ENCODE measurements at regions not wholly inside any gene's neighbourhood (a gene's known extent, or its start where the extent isn't known, plus 50 kb on each side); places are given as distances from the start of the nearest gene placed in this dataset.

DNA sequence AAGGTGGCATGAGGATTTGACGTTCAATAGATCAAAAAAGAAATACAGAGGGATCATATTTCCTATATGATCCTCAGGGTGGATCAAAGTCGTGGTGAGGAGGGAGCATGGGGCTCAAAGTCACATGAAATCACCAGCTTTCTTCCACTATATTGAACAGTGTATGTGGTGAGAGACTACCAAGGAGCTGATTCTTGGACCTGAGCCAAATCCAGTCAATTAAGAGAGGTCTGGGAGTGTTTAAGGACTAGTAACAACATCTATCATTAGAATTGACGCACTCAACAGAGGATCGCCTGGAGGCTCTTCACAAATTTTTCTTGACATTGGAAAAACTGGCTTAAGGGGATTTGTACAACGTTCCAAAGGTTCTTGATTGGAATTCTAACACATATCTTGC lies 267.7 kb upstream of the PROX1 start:
- TF ChIP-seq, protein P1, sequence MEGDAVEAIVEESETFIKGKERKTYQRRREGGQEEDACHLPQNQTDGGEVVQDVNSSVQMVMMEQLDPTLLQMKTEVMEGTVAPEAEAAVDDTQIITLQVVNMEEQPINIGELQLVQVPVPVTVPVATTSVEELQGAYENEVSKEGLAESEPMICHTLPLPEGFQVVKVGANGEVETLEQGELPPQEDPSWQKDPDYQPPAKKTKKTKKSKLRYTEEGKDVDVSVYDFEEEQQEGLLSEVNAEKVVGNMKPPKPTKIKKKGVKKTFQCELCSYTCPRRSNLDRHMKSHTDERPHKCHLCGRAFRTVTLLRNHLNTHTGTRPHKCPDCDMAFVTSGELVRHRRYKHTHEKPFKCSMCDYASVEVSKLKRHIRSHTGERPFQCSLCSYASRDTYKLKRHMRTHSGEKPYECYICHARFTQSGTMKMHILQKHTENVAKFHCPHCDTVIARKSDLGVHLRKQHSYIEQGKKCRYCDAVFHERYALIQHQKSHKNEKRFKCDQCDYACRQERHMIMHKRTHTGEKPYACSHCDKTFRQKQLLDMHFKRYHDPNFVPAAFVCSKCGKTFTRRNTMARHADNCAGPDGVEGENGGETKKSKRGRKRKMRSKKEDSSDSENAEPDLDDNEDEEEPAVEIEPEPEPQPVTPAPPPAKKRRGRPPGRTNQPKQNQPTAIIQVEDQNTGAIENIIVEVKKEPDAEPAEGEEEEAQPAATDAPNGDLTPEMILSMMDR (conservative IDR thresholded peaks at IDR 0.05; ENCODE audit: low read length), result no peak
- no peak for TF ChIP-seq EZH2phosphoT487 (IDR thresholded peaks at IDR 0.05; ENCODE audit: borderline replicate concordance, low read depth, low read length)
